Activated CD4-positive, alpha-beta T cell treated with anti-CD3 and anti-CD28 coated beads, Interleukin-2, amount 50 U/mL, for 4 hours (primary cell): ENCODE measurements at regions not wholly inside any gene's neighbourhood (a gene's known extent, or its start where the extent isn't known, plus 50 kb on each side); places are given as distances from the start of the nearest gene placed in this dataset.

Experiments
- DNase-seq, 2 experiments: peaks; one replicate each; pipeline ENCODE4 v3.0.0-alpha.2; 2020

DNA sequence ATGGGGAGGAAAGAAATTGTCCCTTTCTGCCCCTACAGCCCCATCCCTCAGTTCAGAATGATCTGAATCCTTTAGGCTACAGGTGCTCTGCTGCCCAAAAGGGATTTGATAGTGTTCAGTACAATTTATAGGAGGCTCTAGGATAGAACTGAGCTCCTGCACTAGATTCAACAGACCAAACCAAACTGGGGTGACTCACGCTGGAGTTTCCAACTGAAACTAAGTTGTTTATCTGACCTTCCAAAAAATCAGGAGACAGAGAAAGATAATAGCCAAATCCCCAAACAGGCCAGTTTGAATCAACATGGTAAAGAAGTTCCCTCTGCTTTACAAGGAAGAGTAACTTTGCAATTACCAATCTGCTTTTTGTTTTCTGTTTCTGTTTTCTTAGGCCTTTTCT lies 72.7 kb upstream of the MBOAT2 start:
- no peak for DNase-seq

- DNase-seq, result no peak
These were observed 71.4 kb upstream of the MBOAT2 start for GRCh38 chr2:9074930-9075329.

DNA sequence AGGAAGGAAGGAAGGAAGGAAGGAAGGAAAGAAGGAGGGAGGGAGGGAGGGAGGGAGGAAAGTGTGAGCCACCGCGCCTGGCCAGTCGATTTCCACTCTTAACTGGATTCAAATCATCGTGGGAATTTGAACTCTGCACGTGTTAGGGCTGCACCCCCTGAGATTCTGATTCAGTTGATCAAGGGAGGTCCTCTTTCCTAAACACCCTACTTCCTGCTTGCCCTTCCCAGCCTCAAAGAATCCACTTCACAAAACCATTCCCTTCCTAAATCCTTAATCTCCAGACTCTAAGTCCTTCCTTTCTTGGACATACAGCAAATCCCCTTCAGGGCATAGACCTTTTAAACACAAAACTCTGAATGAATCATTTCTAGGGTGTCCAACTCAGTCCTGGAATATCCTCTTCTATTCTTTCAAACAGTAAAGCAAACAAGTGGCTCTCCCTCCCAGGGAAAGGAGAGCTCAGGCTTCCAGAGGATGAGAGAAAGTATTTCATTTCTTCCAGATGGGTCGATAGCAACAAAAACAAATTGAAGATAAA lies 68.2 kb upstream of the MBOAT2 start:
- DNase-seq, result no peak

DNA sequence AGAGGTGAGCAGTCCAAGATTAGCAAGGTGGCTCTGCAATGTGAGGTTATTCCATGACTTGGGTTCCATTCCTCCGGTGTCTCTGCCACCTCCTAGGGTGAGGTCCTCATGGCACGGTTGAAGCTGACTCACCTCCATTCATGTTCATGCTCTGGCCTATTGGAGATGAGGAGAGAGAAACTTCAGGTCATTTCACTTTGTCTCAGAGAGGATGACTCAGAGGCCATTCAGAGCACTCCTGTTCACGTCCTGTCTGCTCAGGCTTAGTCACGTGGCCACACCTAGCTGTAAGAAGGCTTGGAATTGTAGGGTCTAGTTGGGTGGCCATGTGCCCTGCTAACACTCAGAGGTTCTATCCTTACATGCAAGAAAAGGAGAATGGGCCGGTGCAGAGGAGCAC lies 67.5 kb upstream of the MBOAT2 start:
- no peak for DNase-seq

GRCh38 chr2:9069543-9069942 lies 66.1 kb upstream of the MBOAT2 start:
- no peak for DNase-seq

- DNase-seq, result no peak
These were observed 62.4 kb upstream of the MBOAT2 start for GRCh38 chr2:9065901-9066300.

- no peak for DNase-seq
These were observed 59.6 kb upstream of the MBOAT2 start for GRCh38 chr2:9063023-9063606.

DNA sequence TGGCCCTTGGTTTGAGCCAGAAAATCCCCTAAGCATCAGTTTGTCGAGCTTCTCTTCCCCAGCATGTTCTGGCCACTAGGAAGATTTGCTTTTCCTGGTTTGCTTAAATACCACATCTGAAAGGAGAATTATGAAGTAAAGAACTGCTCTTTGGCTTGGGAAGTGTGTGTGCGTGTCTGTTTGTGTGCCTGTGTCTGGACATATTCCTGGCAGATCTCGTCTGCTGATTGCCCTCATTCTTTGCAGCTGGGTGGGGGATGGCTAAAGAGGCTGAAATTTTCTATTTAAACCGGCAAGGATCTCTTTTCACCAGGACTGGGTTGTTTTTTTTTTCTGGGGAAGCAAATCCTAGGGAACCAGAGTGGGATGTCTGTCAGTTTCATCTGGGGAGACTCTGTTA lies 57.3 kb upstream of the MBOAT2 start:
- DNase-seq, result no peak

DNA sequence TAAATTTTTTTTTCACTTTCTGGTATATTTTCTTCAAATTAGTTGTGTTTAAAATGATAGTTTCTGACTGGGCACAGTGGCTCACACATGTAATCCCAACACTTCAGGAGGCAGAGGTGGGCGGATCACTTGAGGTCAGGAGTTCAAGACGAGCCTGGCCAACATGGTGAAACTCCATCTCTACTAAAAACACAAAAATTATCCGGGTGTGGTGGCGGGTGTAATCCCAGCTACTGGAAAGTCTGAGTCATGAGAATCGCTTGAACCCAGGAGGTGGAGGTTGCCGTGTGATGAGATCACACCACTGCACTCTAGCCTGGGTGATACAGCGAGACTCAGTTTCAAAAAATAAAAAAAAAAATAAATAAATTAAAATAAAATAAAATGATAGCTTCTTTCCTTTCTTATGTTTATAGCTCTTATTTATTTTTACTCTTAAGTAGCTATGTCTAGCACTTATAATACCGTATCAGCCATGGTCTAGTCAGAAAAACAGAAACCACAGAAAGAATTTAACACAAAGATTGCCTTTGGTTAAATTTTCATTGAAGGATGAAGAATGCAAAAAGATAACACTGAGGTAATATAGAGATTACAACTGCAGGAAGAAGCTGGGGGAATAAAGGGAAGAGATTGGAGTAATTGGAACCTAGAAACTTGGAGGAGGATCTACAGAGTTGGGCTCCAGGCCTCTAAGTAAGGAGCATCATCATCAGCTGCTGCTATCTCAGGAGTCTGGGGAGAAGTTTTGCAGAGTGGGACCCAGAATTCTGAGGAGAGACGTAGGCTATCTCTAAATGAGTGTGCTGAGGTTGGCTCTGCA lies 54.7 kb upstream of the MBOAT2 start:
- no peak for DNase-seq

DNA sequence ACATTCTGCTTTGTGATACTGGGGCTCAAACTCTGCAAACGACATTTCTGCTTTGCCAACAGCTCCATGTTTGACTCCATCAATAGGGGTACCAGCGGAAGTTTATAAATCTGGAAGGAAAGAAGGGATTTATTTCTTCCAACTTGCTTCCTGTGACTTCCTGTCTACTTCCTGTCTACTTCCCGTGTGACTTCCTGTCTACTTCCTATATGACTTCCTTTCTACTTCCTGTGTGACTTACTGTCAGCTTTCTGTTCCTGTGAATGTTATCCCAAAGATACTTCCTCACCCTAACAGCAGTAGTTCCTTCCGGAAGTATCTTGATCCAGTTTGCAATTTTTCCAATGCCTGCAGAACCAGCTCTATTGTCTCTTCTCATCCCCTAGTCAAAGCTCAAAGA lies 52.0 kb upstream of the MBOAT2 start:
- no peak for DNase-seq

GRCh38 chr2:9053534-9053931 lies 50.0 kb upstream of the MBOAT2 start:
- DNase-seq, result no peak
